Tibial nerve (tissue), 4 donors: ENCODE measurements at regions not wholly inside any gene's neighbourhood (a gene's known extent, or its start where the extent isn't known, plus 50 kb on each side); places are given as distances from the start of the nearest gene placed in this dataset.

Experiments used
- DNase-seq, 2 donors: peaks; one replicate each; pipeline ENCODE4 v3.0.0-alpha.2; 2019; ENCODE audit warnings: low spot score in 2 of 2
- H3K27ac ChIP-seq, 4 donors: fragments of 200-600 bp; sonication (generic) in 3 of 4; one replicate each; pipeline ENCODE4 v1.5.1; 2017 to 2019; ENCODE audit warnings: mild to moderate bottlenecking in 1 of 4
- H3K27me3 ChIP-seq, 2 donors: fragments of 200-600 bp; sonication (generic) in 1 of 2; one replicate each; pipeline versions ENCODE4 v1.5.1 to v1.6.0; 2017 to 2019
- H3K36me3 ChIP-seq, 3 donors: fragments of 200-600 bp; sonication (generic); one replicate each; pipeline ENCODE4 v1.5.1; 2018 to 2019
- H3K4me1 ChIP-seq, 4 donors: fragments of 200-600 bp; sonication (generic) in 3 of 4; one replicate each; pipeline ENCODE4 v1.5.1; 2017 to 2019
- H3K4me3 ChIP-seq, 4 donors: fragments of 200-600 bp; sonication (generic) in 3 of 4; one replicate each; pipeline ENCODE4 v1.5.1; 2017 to 2019; ENCODE audit warnings: mild to moderate bottlenecking in 1 of 4, moderate library complexity in 1 of 4
- H3K9me3 ChIP-seq, 4 donors: fragments of 200-600 bp; sonication (generic) in 3 of 4; one replicate each; pipeline ENCODE4 v1.5.1; 2017 to 2019
- CTCF ChIP-seq, 5 experiments: fragments of 200-600 bp in 3 of 5; fragments of 450-650 bp in 2 of 5; sonication (generic) in 3 of 5; IDR thresholded peaks; one replicate each; pipeline ENCODE4 v1.5.1; 2016 to 2019; ENCODE audit warnings: antibody characterized with exemption in 5 of 5, mild to moderate bottlenecking in 3 of 5, moderate library complexity in 2 of 5
- EP300 ChIP-seq, 2 donors: sonication (generic); formaldehyde crosslinking; IDR thresholded peaks; one replicate each; pipeline ENCODE4 v1.6.1; 2017; ENCODE audit warnings: antibody characterized with exemption in 2 of 2, mild to moderate bottlenecking in 1 of 2
- POLR2A ChIP-seq, 2 donors: fragments of 450-650 bp; IDR thresholded peaks; one replicate each; pipeline ENCODE4 v1.6.1; 2017; ENCODE audit warnings: antibody characterized with exemption in 2 of 2, mild to moderate bottlenecking in 2 of 2, moderate library complexity in 2 of 2
- WGBS, 2 donors: methylation state at CpG; one replicate each; pipeline ENCODE4 v1.1.5; 2018; 5-methylcytosine and 5-hydroxymethylcytosine counted together

DNA sequence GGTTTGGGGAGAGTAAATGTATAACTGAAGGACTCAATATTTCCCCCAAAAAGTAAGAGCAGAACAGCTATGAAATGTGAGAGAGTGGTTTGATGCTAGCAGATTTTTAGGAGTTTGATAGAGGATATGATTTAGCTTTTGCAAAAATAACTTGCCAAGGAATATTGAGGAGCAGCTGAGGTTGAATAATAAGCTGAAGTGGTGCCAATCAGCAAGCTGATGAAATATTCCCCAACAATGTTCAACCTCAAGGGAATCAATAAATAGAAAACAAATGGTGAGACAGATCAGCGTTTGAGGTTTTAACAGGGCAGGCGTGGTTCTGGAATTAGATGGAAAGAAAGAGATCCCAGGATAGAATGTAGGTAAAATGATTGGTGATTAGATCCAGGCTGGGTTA, 413.4 kb upstream of the ADAMTS5 start:
- H3K9me3 ChIP-seq = peaks cover 0 to 10% (median 0%) of the 10 kb centered on the region in 4 donors
- H3K27me3 ChIP-seq = no peaks in the 10 kb centered on the region
- H3K27ac ChIP-seq = peak overlapping the region in 1 of 4 donors; percentile 11
- H3K4me1 ChIP-seq = peaks cover 0 to 15% (median 1%) of the 10 kb centered on the region in 4 donors
- DNase-seq = no peak
- peak in 1 of 2 donors; percentile 26 for TF ChIP-seq EP300 (IDR thresholded peaks at IDR 0.05)
- TF ChIP-seq CTCF (IDR thresholded peaks at IDR 0.05) = no peak
- H3K36me3 ChIP-seq = no peaks in the 10 kb centered on the region
- WGBS, 2 donors = 45 to 62% methylated on average over 2 of the region's 2 CpGs
- no peak overlapping the region for H3K4me3 ChIP-seq

GRCh38 chr21:27379354-27379753, 412.5 kb upstream of the ADAMTS5 start:
- H3K27ac ChIP-seq = no peak overlapping the region
- no peak for DNase-seq
- TF ChIP-seq EP300 (IDR thresholded peaks at IDR 0.05) (no peak), CTCF (IDR thresholded peaks at IDR 0.05) (no peak), POLR2A (IDR thresholded peaks at IDR 0.05) (no peak)
- H3K27me3 ChIP-seq = no peaks in the 10 kb centered on the region
- H3K4me1 ChIP-seq = peaks cover 0 to 15% (median 1%) of the 10 kb centered on the region in 4 donors
- H3K36me3 ChIP-seq = no peaks in the 10 kb centered on the region
- H3K9me3 ChIP-seq = peaks cover 0 to 1% (median 0%) of the 10 kb centered on the region in 4 donors
- 33 to 40% methylated on average over 4 of the region's 4 CpGs for WGBS, 2 donors
- no peak overlapping the region for H3K4me3 ChIP-seq

GRCh38 chr21:27372381-27372780, 405.5 kb upstream of the ADAMTS5 start:
- Histone ChIP-seq H3K27me3 (no peaks in the 10 kb centered on the region), H3K4me1 (no peaks in the 10 kb centered on the region), H3K27ac (no peak overlapping the region), H3K36me3 (no peaks in the 10 kb centered on the region), H3K4me3 (no peak overlapping the region), H3K9me3 (no peaks in the 10 kb centered on the region)
- TF ChIP-seq CTCF (IDR thresholded peaks at IDR 0.05) (no peak), POLR2A (IDR thresholded peaks at IDR 0.05) (no peak), EP300 (IDR thresholded peaks at IDR 0.05) (no peak)
- DNase-seq = no peak
- WGBS, 2 donors = 70 to 72% methylated on average over 3 of the region's 3 CpGs

DNA sequence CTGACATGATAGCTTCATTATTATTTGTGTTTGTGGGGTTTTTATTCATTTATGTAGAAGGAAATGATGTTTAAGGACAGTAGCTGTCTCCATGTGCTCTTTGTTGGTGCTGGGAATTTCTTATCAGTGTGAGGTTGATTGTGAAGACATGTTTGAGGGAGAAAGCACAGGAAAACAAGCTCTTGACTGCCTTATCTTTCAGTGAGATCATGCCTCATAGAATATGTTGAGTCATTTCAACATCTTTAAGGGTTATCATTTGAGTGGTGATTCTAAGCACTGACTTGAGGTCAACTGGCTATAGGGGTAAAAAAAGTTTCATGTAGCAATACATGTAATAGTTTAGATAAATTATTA, 405.1 kb upstream of the ADAMTS5 start:
- DNase-seq = no peak
- H3K36me3 ChIP-seq = no peaks in the 10 kb centered on the region
- H3K4me3 ChIP-seq = no peak overlapping the region
- H3K9me3 ChIP-seq = no peaks in the 10 kb centered on the region
- H3K27ac ChIP-seq = no peak overlapping the region
- TF ChIP-seq POLR2A (IDR thresholded peaks at IDR 0.05) (no peak), EP300 (IDR thresholded peaks at IDR 0.05) (no peak), CTCF (IDR thresholded peaks at IDR 0.05) (no peak)
- H3K4me1 ChIP-seq = no peaks in the 10 kb centered on the region
- H3K27me3 ChIP-seq = no peaks in the 10 kb centered on the region

DNA sequence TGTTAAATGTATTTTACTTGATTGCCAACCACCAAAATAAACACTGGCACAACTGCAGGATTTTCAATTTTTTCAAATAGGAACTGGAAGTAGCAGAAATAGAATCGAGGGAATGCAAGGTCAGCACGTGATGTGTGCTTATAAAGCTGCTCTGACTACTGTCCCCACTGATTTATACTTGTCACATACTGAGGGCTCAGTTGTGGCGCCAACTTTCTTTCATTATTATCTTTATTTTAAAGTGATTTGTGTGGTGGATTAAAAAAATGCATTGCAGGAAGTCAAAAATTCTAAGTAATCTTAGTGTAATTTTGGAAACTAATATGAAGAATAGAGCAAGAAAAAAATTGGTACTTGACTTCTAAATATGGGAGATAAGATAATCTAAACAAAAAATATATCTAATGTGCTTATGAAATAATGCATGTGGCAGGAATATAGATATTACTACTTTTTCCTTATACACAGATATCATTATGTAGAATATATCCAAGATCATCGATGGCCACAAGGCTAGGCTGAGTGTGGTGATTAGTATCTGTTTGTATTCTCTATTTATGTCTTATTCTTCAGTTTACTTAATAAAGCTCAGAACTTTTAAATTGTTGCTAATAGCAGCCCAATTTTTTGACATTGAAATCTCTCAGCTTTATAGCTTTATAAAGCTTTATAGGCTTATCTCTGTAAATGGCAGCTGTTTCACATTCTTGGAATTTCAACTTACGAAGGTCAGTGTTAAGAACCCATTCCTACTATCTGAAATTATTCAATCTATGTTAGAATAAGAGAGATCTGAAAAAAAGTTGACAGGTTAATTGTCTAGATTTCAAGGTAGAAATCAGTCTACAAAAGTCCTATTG, 404.5 kb upstream of the ADAMTS5 start:
- 51 to 56% methylated on average over 5 of the region's 5 CpGs for WGBS, 2 donors
- no peaks in the 10 kb centered on the region for H3K36me3 ChIP-seq
- no peak overlapping the region for H3K27ac ChIP-seq
- no peaks in the 10 kb centered on the region for H3K9me3 ChIP-seq
- no peak overlapping the region for H3K4me3 ChIP-seq
- no peaks in the 10 kb centered on the region for H3K4me1 ChIP-seq
- no peaks in the 10 kb centered on the region for H3K27me3 ChIP-seq
- no peak for DNase-seq
- no peak for TF ChIP-seq EP300 (IDR thresholded peaks at IDR 0.05)
- no peak for TF ChIP-seq POLR2A (IDR thresholded peaks at IDR 0.05)
- no peak for TF ChIP-seq CTCF (IDR thresholded peaks at IDR 0.05)
